H1 (cell line): ENCODE measurements at regions not wholly inside any gene's neighbourhood (a gene's known extent, or its start where the extent isn't known, plus 50 kb on each side); places are given as distances from the start of the nearest gene placed in this dataset.

Experiments
- CTCF ChIA-PET: fragments of 300-600 bp; sonication (Branson Sonifier 250); formaldehyde crosslinking; loops from one replicate; lab custom pipeline; 2021; ENCODE audit not compliant: partially characterized antibody; lab: Charles Lee
- POLR2A ChIA-PET: fragments of 300-600 bp; sonication (Branson Sonifier 250); formaldehyde crosslinking; loops from one replicate; lab custom pipeline; 2021; ENCODE audit warnings: inconsistent platforms; ENCODE audit not compliant: partially characterized antibody; lab: Charles Lee
- DNase-seq, 2 experiments: peaks; one replicate each; pipeline versions ENCODE4 v3.0.0 to v3.0.0-alpha.2; 2010 to 2022; ENCODE audit warnings: low spot score in 2 of 2, low read depth in 1 of 2, mixed read lengths in 1 of 2
- FAIRE-seq: peaks from 2 replicates; lab custom pipeline; 2011; peaks lifted over from hg19 to GRCh38; lab: Jason Lieb, UNC
- H2AFZ ChIP-seq: 2 replicates; pipeline ENCODE4 v1.8.1; 2012; ENCODE audit warnings: low read length, inconsistent platforms
- H2AK5ac ChIP-seq: 2 replicates; pipeline ENCODE4 v1.6.1; 2013; ENCODE audit warnings: low read depth, low read length
- H2BK120ac ChIP-seq: replicated peaks from 2 replicates; pipeline ENCODE3; 2013; ENCODE audit warnings: low read depth, low read length, inconsistent platforms
- H2BK12ac ChIP-seq: 2 replicates; pipeline ENCODE4 v1.6.1; 2013; ENCODE audit warnings: low read depth, low read length
- H2BK15ac ChIP-seq: 2 replicates; pipeline ENCODE4 v1.6.1; 2013; ENCODE audit warnings: low read length
- H2BK20ac ChIP-seq: 2 replicates; pipeline ENCODE4 v1.6.1; 2013; ENCODE audit warnings: low read length
- H2BK5ac ChIP-seq: 2 replicates; pipeline ENCODE4 v1.6.1; 2013; ENCODE audit warnings: low read depth, low read length
- H3K14ac ChIP-seq: 2 replicates; pipeline ENCODE4 v1.6.1; 2013; ENCODE audit warnings: inconsistent platforms; ENCODE audit not compliant: insufficient read length
- H3K18ac ChIP-seq: 2 replicates; pipeline ENCODE4 v1.6.1; 2013; ENCODE audit warnings: low read length; ENCODE audit errors: extremely low read depth
- H3K23ac ChIP-seq: 2 replicates; pipeline ENCODE4 v1.6.1; 2013; ENCODE audit warnings: inconsistent platforms; ENCODE audit not compliant: insufficient read length
- H3K23me2 ChIP-seq: 2 replicates; pipeline ENCODE4 v1.6.1; 2013; ENCODE audit warnings: low read depth, low read length
- H3K27ac ChIP-seq: 2 replicates; pipeline ENCODE4 v1.6.1; 2011; ENCODE audit warnings: low read depth, low read length, inconsistent platforms
- H3K27me3 ChIP-seq, 4 experiments: replicated peaks in 1 of 4; 1 replicate in 1 of 4; 2 replicates in 3 of 4; pipeline versions ENCODE4 v1.6.1 to v1.8.1; 2011 to 2013; ENCODE audit warnings: low read length in 3 of 4, mild to moderate bottlenecking in 3 of 4, inconsistent platforms in 2 of 4, mixed read lengths in 2 of 4, moderate library complexity in 1 of 4; ENCODE audit not compliant: control insufficient read depth in 3 of 4, insufficient read depth in 3 of 4; ENCODE audit errors: extremely low read depth in 1 of 4
- H3K36me3 ChIP-seq, 4 experiments: 2 replicates each; pipeline versions ENCODE4 v1.6.1 to v1.8.1; 2011 to 2013; ENCODE audit warnings: mild to moderate bottlenecking in 4 of 4, low read length in 3 of 4, moderate library complexity in 2 of 4, control low read depth in 1 of 4, inconsistent platforms in 1 of 4; ENCODE audit not compliant: insufficient read depth in 4 of 4, control insufficient read depth in 2 of 4
- H3K4ac ChIP-seq: replicated peaks from 2 replicates; pipeline ENCODE3; 2013; ENCODE audit warnings: low read length, low read depth, mixed read lengths, inconsistent platforms; ENCODE audit not compliant: insufficient read length
- H3K4me1 ChIP-seq, 4 experiments: replicated peaks in 1 of 4; 1 replicate in 1 of 4; 2 replicates in 3 of 4; pipeline versions ENCODE4 v1.6.1 to v1.8.1; 2011 to 2013; ENCODE audit warnings: low read length in 3 of 4, inconsistent platforms in 2 of 4, mixed read lengths in 1 of 4; ENCODE audit not compliant: insufficient read depth in 4 of 4, control insufficient read depth in 3 of 4
- H3K4me2 ChIP-seq, 2 experiments: 2 replicates each; pipeline versions ENCODE4 v1.6.1 to v1.8.1; 2011 to 2013; ENCODE audit warnings: low read depth in 2 of 2, low read length in 2 of 2, control low read depth in 1 of 2, inconsistent platforms in 1 of 2, mild to moderate bottlenecking in 1 of 2; ENCODE audit not compliant: insufficient read depth in 1 of 2
- H3K4me3 ChIP-seq, 4 experiments: fragments of 200-600, 300-600 bp in 1 of 4; sonication (generic), shearing (Covaris generic), sonication (Bioruptor Twin) in 1 of 4; 2 replicates each; pipeline versions ENCODE4 v1.5.1 to v1.8.1; 2011 to 2016; ENCODE audit warnings: low read length in 4 of 4, low read depth in 3 of 4, control low read depth in 2 of 4, inconsistent platforms in 2 of 4, mild to moderate bottlenecking in 2 of 4, mixed read lengths in 1 of 4, moderate library complexity in 1 of 4; ENCODE audit not compliant: insufficient read depth in 2 of 4; ENCODE audit errors: extremely low read depth in 1 of 4
- H3K56ac ChIP-seq: replicated peaks from 2 replicates; pipeline ENCODE3; 2013; ENCODE audit warnings: low read depth, mild to moderate bottlenecking, mixed read lengths, low read length, inconsistent platforms; ENCODE audit not compliant: insufficient read length
- H3K79me1 ChIP-seq: 2 replicates; pipeline ENCODE4 v1.6.1; 2013; ENCODE audit warnings: low read depth, low read length, control low read depth
- H3K79me2 ChIP-seq, 2 experiments: 2 replicates each; pipeline versions ENCODE4 v1.6.1 to v1.8.1; 2012 to 2013; ENCODE audit warnings: low read length in 2 of 2, mild to moderate bottlenecking in 2 of 2, inconsistent platforms in 1 of 2; ENCODE audit not compliant: insufficient read depth in 2 of 2, control insufficient read depth in 1 of 2
- H3K9ac ChIP-seq, 4 experiments: replicated peaks in 1 of 4; 1 replicate in 1 of 4; 2 replicates in 3 of 4; pipeline versions ENCODE4 v1.6.1 to v1.8.1; 2011 to 2013; ENCODE audit warnings: low read depth in 3 of 4, low read length in 3 of 4, control low read depth in 2 of 4, mild to moderate bottlenecking in 2 of 4, moderate library complexity in 2 of 4, inconsistent platforms in 1 of 4; ENCODE audit errors: extremely low read depth in 1 of 4
- H3K9me3 ChIP-seq, 2 experiments: 2 replicates each; pipeline versions ENCODE4 v1.6.1 to v1.8.1; 2012 to 2013; ENCODE audit warnings: mild to moderate bottlenecking in 2 of 2, moderate library complexity in 2 of 2, control low read depth in 1 of 2, inconsistent platforms in 1 of 2, low read depth in 1 of 2, low read length in 1 of 2, mixed read lengths in 1 of 2; ENCODE audit not compliant: insufficient read depth in 2 of 2
- H4K20me1 ChIP-seq, 2 experiments: replicated peaks in 1 of 2; 2 replicates each; pipeline versions ENCODE3 to v1.8.1; 2011 to 2013; ENCODE audit warnings: inconsistent platforms in 2 of 2, low read length in 2 of 2, mild to moderate bottlenecking in 1 of 2; ENCODE audit not compliant: insufficient read depth in 2 of 2, control insufficient read depth in 1 of 2
- H4K5ac ChIP-seq: 2 replicates; pipeline ENCODE4 v1.6.1; 2013; ENCODE audit warnings: low read length, low read depth, mixed read lengths, inconsistent platforms; ENCODE audit not compliant: insufficient read length
- H4K8ac ChIP-seq: 2 replicates; pipeline ENCODE4 v1.8.0; 2013; ENCODE audit warnings: mild to moderate bottlenecking, moderate library complexity, low read length, inconsistent platforms; ENCODE audit not compliant: insufficient read depth; ENCODE audit errors: extremely low read depth
- H4K91ac ChIP-seq: replicated peaks from 2 replicates; pipeline ENCODE3; 2013; ENCODE audit warnings: low read length, mixed read lengths, inconsistent platforms; ENCODE audit not compliant: insufficient read length
- BCL11A ChIP-seq, 2 experiments: IDR thresholded peaks; one replicate each; pipeline ENCODE4 v1.6.1; 2011; ENCODE audit warnings: low read depth in 2 of 2, low read length in 2 of 2, mild to moderate bottlenecking in 2 of 2
- CTCF ChIP-seq, 3 experiments: IDR thresholded peaks; 1 replicate in 2 of 3; 2 replicates in 1 of 3; pipeline versions ENCODE4 v1.5.1 to v1.6.1; 2011; ENCODE audit warnings: low read length in 3 of 3, mild to moderate bottlenecking in 3 of 3, inconsistent platforms in 2 of 3, low read depth in 1 of 3, moderate library complexity in 1 of 3; ENCODE audit not compliant: insufficient read depth in 1 of 3; ENCODE audit errors: control extremely low read depth in 1 of 3
- EP300 ChIP-seq, 2 experiments: IDR thresholded peaks; 1 replicate in 1 of 2; 2 replicates in 1 of 2; pipeline ENCODE4 v1.6.1; 2011 to 2012; ENCODE audit warnings: low read depth in 2 of 2, low read length in 2 of 2, mild to moderate bottlenecking in 2 of 2, borderline replicate concordance in 1 of 2, inconsistent platforms in 1 of 2, moderate library complexity in 1 of 2
- FOSL1 ChIP-seq: IDR thresholded peaks from 2 replicates; pipeline ENCODE4 v1.6.1; 2011; ENCODE audit warnings: mild to moderate bottlenecking, low read depth, low read length, moderate library complexity; ENCODE audit not compliant: insufficient read depth
- NANOG ChIP-seq: IDR thresholded peaks from 2 replicates; pipeline ENCODE4 v1.6.1; 2011; ENCODE audit warnings: low read length, low read depth, mild to moderate bottlenecking, inconsistent platforms; ENCODE audit not compliant: insufficient read depth, poor library complexity, severe bottlenecking
- POLR2A ChIP-seq, 2 experiments: IDR thresholded peaks; 1 replicate in 1 of 2; 2 replicates in 1 of 2; pipeline ENCODE4 v1.6.1; 2011; ENCODE audit warnings: low read depth in 2 of 2, low read length in 2 of 2, mild to moderate bottlenecking in 2 of 2; ENCODE audit errors: control extremely low read depth in 1 of 2
- POLR2AphosphoS5 ChIP-seq: IDR thresholded peaks from 2 replicates; pipeline ENCODE4 v1.6.1; 2011; ENCODE audit warnings: low read depth, low read length
- RAD21 ChIP-seq, 2 experiments: IDR thresholded peaks in 1 of 2; conservative IDR thresholded peaks in 1 of 2; 2 replicates each; pipeline ENCODE4 v1.6.1; 2011; ENCODE audit warnings: low read depth in 2 of 2, low read length in 2 of 2, improper control_type of control experiment in 1 of 2, inconsistent platforms in 1 of 2, mild to moderate bottlenecking in 1 of 2, moderate library complexity in 1 of 2
- RFX5 ChIP-seq: IDR thresholded peaks from 2 replicates; pipeline ENCODE4 v1.6.1; 2011; ENCODE audit warnings: low read depth, low read length, improper control_type of control experiment, borderline replicate concordance
- SIN3A ChIP-seq, 2 experiments: IDR thresholded peaks in 1 of 2; conservative IDR thresholded peaks in 1 of 2; 2 replicates each; pipeline ENCODE4 v1.6.1; 2011 to 2012; ENCODE audit warnings: low read length in 2 of 2, improper control_type of control experiment in 1 of 2, low read depth in 1 of 2, mild to moderate bottlenecking in 1 of 2
- TAF1 ChIP-seq: IDR thresholded peaks from 2 replicates; pipeline ENCODE4 v1.6.1; 2011; ENCODE audit warnings: mild to moderate bottlenecking, low read depth, low read length
- YY1 ChIP-seq: IDR thresholded peaks from 2 replicates; pipeline ENCODE4 v1.6.1; 2011; ENCODE audit warnings: low read depth, mild to moderate bottlenecking, low read length
- WGBS, 2 experiments: shearing (Covaris generic) in 1 of 2; methylation state at CpG; one replicate each; pipeline versions ENCODE4 v1.1.6 to v1.1.7; 2013 to 2015; ENCODE audit warnings: low lambda C conversion rate in 2 of 2, mixed read lengths in 2 of 2, inconsistent platforms in 1 of 2, low coverage in 1 of 2, missing lambda C conversion rate in 1 of 2; ENCODE audit not compliant: insufficient replicate concordance in 2 of 2, insufficient coverage in 1 of 2, insufficient read length in 1 of 2; ENCODE audit errors: extremely low coverage in 1 of 2, missing lambda C conversion rate in 1 of 2; 5-methylcytosine and 5-hydroxymethylcytosine counted together

- ChIA-PET POLR2A (no interaction called here), CTCF (interaction anchor here (1.4 kb wide), 2 partner anchors 11 to 13 kb away, joined by 3 read pairs; no protein-coding TSS in a partner anchor)
- H3K9ac ChIP-seq = no peak overlapping the region
- H4K91ac ChIP-seq = no peak overlapping the region
- DNase-seq (no peak), FAIRE-seq (no peak)
- H3K79me1 ChIP-seq = no peaks in the 10 kb centered on the region
- no peak overlapping the region for H2BK20ac ChIP-seq
- no peak overlapping the region for H3K27ac ChIP-seq
- H3K14ac ChIP-seq = no peak overlapping the region
- H4K20me1 ChIP-seq = no peaks in the 10 kb centered on the region
- H2AFZ ChIP-seq = no peak overlapping the region
- H3K36me3 ChIP-seq = no peaks in the 10 kb centered on the region
- no peak overlapping the region for H2AK5ac ChIP-seq
- 78% methylated on average over 1 of the region's 1 CpG; no CpG with 5 or more reads in 1 of the 2 experiments for WGBS, 2 experiments
- H3K27me3 ChIP-seq = no peaks in the 10 kb centered on the region
- no peak overlapping the region for H2BK120ac ChIP-seq
- H2BK5ac ChIP-seq = no peak overlapping the region
- H2BK15ac ChIP-seq = no peak overlapping the region
- no peak overlapping the region for H3K18ac ChIP-seq
- no peaks in the 10 kb centered on the region for H3K23me2 ChIP-seq
- H3K4me1 ChIP-seq = no peaks in the 10 kb centered on the region
- no peak overlapping the region for H3K4me2 ChIP-seq
- H3K56ac ChIP-seq = no peak overlapping the region
- H2BK12ac ChIP-seq = no peak overlapping the region
- H3K4me3 ChIP-seq = no peak overlapping the region
- no peak overlapping the region for H3K4ac ChIP-seq
- H3K9me3 ChIP-seq = no peaks in the 10 kb centered on the region
- H3K23ac ChIP-seq = no peak overlapping the region
- no peaks in the 10 kb centered on the region for H3K79me2 ChIP-seq
- H4K5ac ChIP-seq = no peak overlapping the region
- H4K8ac ChIP-seq = no peak overlapping the region
- TF ChIP-seq EP300 (IDR thresholded peaks at IDR 0.05; ENCODE audit: borderline replicate concordance in 1 of 2, low read depth in 2 of 2, low read length in 2 of 2) = no peak
- TF ChIP-seq TAF1 = no peak
- TF ChIP-seq CTCF (IDR thresholded peaks at IDR 0.05; ENCODE audit: control extremely low read depth in 1 of 3, insufficient read depth in 1 of 3, low read depth in 1 of 3, low read length in 3 of 3) = no peak
- no peak for TF ChIP-seq RAD21 (IDR thresholded peaks at IDR 0.05 in 1 of 2, conservative IDR thresholded peaks at IDR 0.05 in 1 of 2; ENCODE audit: low read depth in 2 of 2, low read length in 2 of 2)
- no peak for TF ChIP-seq POLR2AphosphoS5
- TF ChIP-seq RFX5 = no peak
- TF ChIP-seq NANOG = no peak
- TF ChIP-seq BCL11A (IDR thresholded peaks at IDR 0.05; ENCODE audit: low read depth in 2 of 2, low read length in 2 of 2) = no peak
- no peak for TF ChIP-seq SIN3A (conservative IDR thresholded peaks at IDR 0.05 in 1 of 2, IDR thresholded peaks at IDR 0.05 in 1 of 2; ENCODE audit: low read depth in 1 of 2, low read length in 2 of 2)
- no peak for TF ChIP-seq YY1
- TF ChIP-seq POLR2A (IDR thresholded peaks at IDR 0.05; ENCODE audit: control extremely low read depth in 1 of 2, low read depth in 2 of 2, low read length in 2 of 2) = no peak
- TF ChIP-seq FOSL1 = no peak
Observed at GRCh38 chr9:3646226-3646625, 120.4 kb upstream of the RFX3 start.
